H9 (cell line): ENCODE measurements at regions not wholly inside any gene's neighbourhood (a gene's known extent, or its start where the extent isn't known, plus 50 kb on each side); places are given as distances from the start of the nearest gene placed in this dataset.
"Not testable (repeated sequence)": the region's sequence is repeated elsewhere in the genome, so short reads cannot be mapped to it uniquely, and the experiment has no call there.

Source experiments
- DNase-seq: peaks from one replicate; pipeline ENCODE4 v3.0.0-alpha.2; 2017
- H2AFZ ChIP-seq: one replicate; pipeline ENCODE4 v1.6.1; 2013; ENCODE audit warnings: mild to moderate bottlenecking, low read length, control low read depth, moderate library complexity
- H2AK5ac ChIP-seq: 2 replicates; pipeline ENCODE4 v1.6.1; 2013; ENCODE audit warnings: low read length, control low read depth, mixed read lengths; ENCODE audit not compliant: insufficient read length
- H2BK120ac ChIP-seq: one replicate; pipeline ENCODE4 v1.6.1; 2013; ENCODE audit warnings: low read depth, mild to moderate bottlenecking, low read length, control low read depth, inconsistent platforms; ENCODE audit not compliant: poor library complexity, severe bottlenecking
- H2BK12ac ChIP-seq: 2 replicates; pipeline ENCODE4 v1.6.1; 2013; ENCODE audit warnings: low read length, control low read depth, mixed read lengths, low read depth; ENCODE audit not compliant: insufficient read length
- H2BK15ac ChIP-seq: 2 replicates; pipeline ENCODE4 v1.6.1; 2013; ENCODE audit warnings: low read depth, low read length, control low read depth
- H2BK20ac ChIP-seq: one replicate; pipeline ENCODE4 v1.6.1; 2013; ENCODE audit warnings: low read depth, mild to moderate bottlenecking, low read length, control low read depth, inconsistent platforms; ENCODE audit not compliant: poor library complexity, severe bottlenecking
- H2BK5ac ChIP-seq: 2 replicates; pipeline ENCODE4 v1.6.1; 2013; ENCODE audit warnings: low read length, control low read depth, mixed read lengths; ENCODE audit not compliant: insufficient read length
- H3K14ac ChIP-seq: 2 replicates; pipeline ENCODE4 v1.6.1; 2013; ENCODE audit warnings: low read length, control low read depth; ENCODE audit not compliant: insufficient read depth
- H3K18ac ChIP-seq: 2 replicates; pipeline ENCODE4 v1.6.1; 2013; ENCODE audit warnings: low read depth, mild to moderate bottlenecking, mixed read lengths, low read length, control low read depth; ENCODE audit not compliant: insufficient read length
- H3K23ac ChIP-seq: 2 replicates; pipeline ENCODE4 v1.6.1; 2013; ENCODE audit warnings: low read length, control low read depth, mixed read lengths, low read depth; ENCODE audit not compliant: insufficient read length
- H3K23me2 ChIP-seq: 2 replicates; pipeline ENCODE4 v1.6.1; 2013; ENCODE audit warnings: low read depth, mild to moderate bottlenecking, mixed read lengths, low read length, control low read depth; ENCODE audit not compliant: insufficient read length, poor library complexity, severe bottlenecking
- H3K27ac ChIP-seq: 2 replicates; pipeline ENCODE4 v1.5.1; 2013; ENCODE audit warnings: low read length, control low read depth, mixed read lengths, low read depth; ENCODE audit not compliant: insufficient read length
- H3K27me3 ChIP-seq: 2 replicates; pipeline ENCODE4 v1.6.1; 2013; ENCODE audit warnings: low read length, control low read depth, inconsistent platforms; ENCODE audit not compliant: insufficient read depth
- H3K4ac ChIP-seq: 2 replicates; pipeline ENCODE4 v1.6.1; 2013; ENCODE audit warnings: low read depth, mild to moderate bottlenecking, control low read depth, inconsistent platforms, low read length, moderate library complexity
- H3K4me1 ChIP-seq: 2 replicates; pipeline ENCODE4 v1.6.1; 2013; ENCODE audit warnings: low read length, control low read depth, inconsistent platforms; ENCODE audit not compliant: insufficient read depth
- H3K4me2 ChIP-seq: 2 replicates; pipeline ENCODE4 v1.6.1; 2013; ENCODE audit warnings: low read length, control low read depth, mixed read lengths; ENCODE audit not compliant: insufficient read length, insufficient read depth
- H3K56ac ChIP-seq: 2 replicates; pipeline ENCODE4 v1.6.1; 2013; ENCODE audit warnings: low read depth, mild to moderate bottlenecking, mixed read lengths, low read length, control low read depth; ENCODE audit not compliant: insufficient read length
- H3K79me1 ChIP-seq: 2 replicates; pipeline ENCODE4 v1.6.1; 2013; ENCODE audit warnings: low read depth, mild to moderate bottlenecking, moderate library complexity, low read length, control low read depth, inconsistent platforms; ENCODE audit not compliant: insufficient read depth, poor library complexity, severe bottlenecking
- H3K79me2 ChIP-seq: 2 replicates; pipeline ENCODE4 v1.6.1; 2013; ENCODE audit warnings: low read length, control low read depth, inconsistent platforms; ENCODE audit not compliant: insufficient read depth
- H3K9ac ChIP-seq: 2 replicates; pipeline ENCODE4 v1.6.1; 2013; ENCODE audit warnings: low read length, control low read depth, mixed read lengths; ENCODE audit not compliant: insufficient read length; ENCODE audit errors: extremely low read depth
- H3K9me3 ChIP-seq: one replicate; pipeline ENCODE4 v1.6.1; 2013; ENCODE audit warnings: low read depth, low read length, inconsistent platforms; ENCODE audit not compliant: control insufficient read depth
- H3T11ph ChIP-seq: one replicate; pipeline ENCODE4 v1.6.1; 2013; ENCODE audit warnings: mild to moderate bottlenecking, low read length, control low read depth, inconsistent platforms
- H4K20me1 ChIP-seq: one replicate; pipeline ENCODE4 v1.6.1; 2013; ENCODE audit not compliant: control insufficient read depth, insufficient read length, insufficient read depth
- H4K5ac ChIP-seq: 2 replicates; pipeline ENCODE4 v1.6.1; 2013; ENCODE audit warnings: low read depth, mild to moderate bottlenecking, mixed read lengths, low read length, control low read depth; ENCODE audit not compliant: insufficient read length
- H4K8ac ChIP-seq: replicated peaks from 2 replicates; pipeline ENCODE4 v1.6.1; 2013; ENCODE audit warnings: low read length, control low read depth, mixed read lengths, low read depth; ENCODE audit not compliant: insufficient read length
- H4K91ac ChIP-seq: 2 replicates; pipeline ENCODE4 v1.6.1; 2013; ENCODE audit warnings: low read depth, mild to moderate bottlenecking, moderate library complexity, mixed read lengths, low read length, control low read depth; ENCODE audit not compliant: insufficient read length
- H3K27ac Mint-ChIP-seq, 3 experiments: 2 replicates in 2 of 3; 3 replicates in 1 of 3; pipeline ENCODE4 v1.8.0; 2020 to 2021; ENCODE audit warnings: mixed read lengths in 3 of 3, mild to moderate bottlenecking in 1 of 3, moderate library complexity in 1 of 3
- H3K27me3 Mint-ChIP-seq: 2 replicates; pipeline ENCODE4 v1.8.0; 2021; ENCODE audit warnings: low read depth, mild to moderate bottlenecking, moderate library complexity, mixed read lengths
- H3K36me3 Mint-ChIP-seq, 3 experiments: 2 replicates in 2 of 3; 3 replicates in 1 of 3; pipeline ENCODE4 v1.8.0; 2020 to 2021; ENCODE audit warnings: low read depth in 3 of 3, mixed read lengths in 3 of 3; ENCODE audit not compliant: insufficient read depth in 1 of 3
- H3K4me1 Mint-ChIP-seq, 2 experiments: 2 replicates each; pipeline ENCODE4 v1.8.0; 2020; ENCODE audit warnings: mixed read lengths in 2 of 2
- H3K4me3 Mint-ChIP-seq, 2 experiments: 2 replicates in 1 of 2; 3 replicates in 1 of 2; pipeline ENCODE4 v1.8.0; 2020 to 2021; ENCODE audit warnings: mild to moderate bottlenecking in 2 of 2, mixed read lengths in 2 of 2, moderate library complexity in 1 of 2
- H3K9me3 Mint-ChIP-seq, 2 experiments: 2 replicates in 1 of 2; 3 replicates in 1 of 2; pipeline ENCODE4 v1.8.0; 2020; ENCODE audit warnings: mild to moderate bottlenecking in 2 of 2, mixed read lengths in 2 of 2, moderate library complexity in 1 of 2
- WGBS: extraction: QIAGEN DNeasy Blood & Tissue Kit; methylation state at CpG from one replicate; pipeline ENCODE4 v1.1.7; 2013; ENCODE audit warnings: missing lambda C conversion rate, low lambda C conversion rate, mixed read lengths; ENCODE audit not compliant: insufficient read length; ENCODE audit errors: extremely low coverage; 5-methylcytosine and 5-hydroxymethylcytosine counted together
- TF ChIP-seq, protein P1 (sequence below): fragments of 200-600 bp; sonication (generic); conservative IDR thresholded peaks from 3 replicates; pipeline ENCODE4 v1.8.0; 2021; ENCODE audit warnings: antibody characterized with exemption, mild to moderate bottlenecking

DNA sequence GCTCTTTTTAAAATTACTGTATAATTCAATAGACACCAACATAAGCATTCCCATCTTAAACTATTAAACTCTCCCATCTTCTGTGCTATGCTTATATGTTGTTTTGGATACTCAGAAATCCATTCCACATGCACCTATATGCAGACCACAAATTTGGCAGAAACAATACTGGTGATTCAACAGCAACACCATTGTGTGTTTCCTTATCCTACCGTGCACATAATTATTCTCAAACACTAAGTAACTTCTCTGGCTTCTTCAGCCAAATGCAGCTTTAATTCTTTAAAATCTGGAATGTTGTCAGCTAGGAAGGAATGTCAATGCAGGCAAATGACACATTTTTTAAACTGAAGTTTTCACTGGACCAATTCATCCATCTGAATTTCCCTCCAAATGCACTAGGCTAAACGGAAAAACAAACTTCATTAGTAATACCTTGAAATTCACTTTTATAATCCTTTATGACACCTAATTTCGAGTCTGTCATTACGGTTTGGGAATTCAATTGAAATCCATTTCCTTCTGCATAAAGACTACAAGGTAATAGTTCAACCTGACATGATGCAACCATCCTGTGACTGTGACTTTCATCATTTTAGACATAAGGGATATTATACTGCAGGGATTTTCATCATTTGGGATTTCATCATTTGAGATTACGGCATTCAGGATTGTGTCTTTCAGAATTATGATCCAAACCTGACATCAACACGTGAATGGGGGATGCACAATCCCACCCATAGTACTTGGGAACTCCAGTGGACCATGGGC lies 308.5 kb downstream of the LTN1 start:
- no peaks in the 10 kb centered on the region for H3K23me2 ChIP-seq
- H3K79me2 ChIP-seq = no peaks in the 10 kb centered on the region
- no peaks in the 10 kb centered on the region for H3K36me3 Mint-ChIP-seq
- no peak overlapping the region for H3K4ac ChIP-seq
- no peak overlapping the region for H3K56ac ChIP-seq
- no peak overlapping the region for H3K4me2 ChIP-seq
- H2BK12ac ChIP-seq = no peak overlapping the region
- no peak overlapping the region for H2AFZ ChIP-seq
- H3K9ac ChIP-seq = no peak overlapping the region
- TF ChIP-seq, protein P1, sequence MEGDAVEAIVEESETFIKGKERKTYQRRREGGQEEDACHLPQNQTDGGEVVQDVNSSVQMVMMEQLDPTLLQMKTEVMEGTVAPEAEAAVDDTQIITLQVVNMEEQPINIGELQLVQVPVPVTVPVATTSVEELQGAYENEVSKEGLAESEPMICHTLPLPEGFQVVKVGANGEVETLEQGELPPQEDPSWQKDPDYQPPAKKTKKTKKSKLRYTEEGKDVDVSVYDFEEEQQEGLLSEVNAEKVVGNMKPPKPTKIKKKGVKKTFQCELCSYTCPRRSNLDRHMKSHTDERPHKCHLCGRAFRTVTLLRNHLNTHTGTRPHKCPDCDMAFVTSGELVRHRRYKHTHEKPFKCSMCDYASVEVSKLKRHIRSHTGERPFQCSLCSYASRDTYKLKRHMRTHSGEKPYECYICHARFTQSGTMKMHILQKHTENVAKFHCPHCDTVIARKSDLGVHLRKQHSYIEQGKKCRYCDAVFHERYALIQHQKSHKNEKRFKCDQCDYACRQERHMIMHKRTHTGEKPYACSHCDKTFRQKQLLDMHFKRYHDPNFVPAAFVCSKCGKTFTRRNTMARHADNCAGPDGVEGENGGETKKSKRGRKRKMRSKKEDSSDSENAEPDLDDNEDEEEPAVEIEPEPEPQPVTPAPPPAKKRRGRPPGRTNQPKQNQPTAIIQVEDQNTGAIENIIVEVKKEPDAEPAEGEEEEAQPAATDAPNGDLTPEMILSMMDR = no peak
- H3K18ac ChIP-seq = no peak overlapping the region
- no peaks in the 10 kb centered on the region for H3K27me3 ChIP-seq
- no peaks in the 10 kb centered on the region for H3K4me1 ChIP-seq
- no peaks in the 10 kb centered on the region for H3K4me1 Mint-ChIP-seq
- no peak overlapping the region for H2BK20ac ChIP-seq
- no CpG with 5 or more reads among the region's 6 CpGs for WGBS
- H2BK5ac ChIP-seq = no peak overlapping the region
- H3K4me3 Mint-ChIP-seq = no peak overlapping the region
- no peak overlapping the region for H2BK15ac ChIP-seq
- no peak overlapping the region for H4K5ac ChIP-seq
- no peak overlapping the region for H4K91ac ChIP-seq
- H3K27ac Mint-ChIP-seq = no peak overlapping the region
- DNase-seq = no peak
- H3K14ac ChIP-seq = no peak overlapping the region
- no peak overlapping the region for H2BK120ac ChIP-seq
- no peaks in the 10 kb centered on the region for H4K20me1 ChIP-seq
- H2AK5ac ChIP-seq = no peak overlapping the region
- no peaks in the 10 kb centered on the region for H3K79me1 ChIP-seq
- H3K27me3 Mint-ChIP-seq = no peaks in the 10 kb centered on the region
- H3K9me3 Mint-ChIP-seq = no peaks in the 10 kb centered on the region
- no peak overlapping the region for H3K23ac ChIP-seq
- H4K8ac ChIP-seq = no peak overlapping the region
- H3K9me3 ChIP-seq = no peaks in the 10 kb centered on the region
- no peak overlapping the region for H3T11ph ChIP-seq
- no peak overlapping the region for H3K27ac ChIP-seq

DNA sequence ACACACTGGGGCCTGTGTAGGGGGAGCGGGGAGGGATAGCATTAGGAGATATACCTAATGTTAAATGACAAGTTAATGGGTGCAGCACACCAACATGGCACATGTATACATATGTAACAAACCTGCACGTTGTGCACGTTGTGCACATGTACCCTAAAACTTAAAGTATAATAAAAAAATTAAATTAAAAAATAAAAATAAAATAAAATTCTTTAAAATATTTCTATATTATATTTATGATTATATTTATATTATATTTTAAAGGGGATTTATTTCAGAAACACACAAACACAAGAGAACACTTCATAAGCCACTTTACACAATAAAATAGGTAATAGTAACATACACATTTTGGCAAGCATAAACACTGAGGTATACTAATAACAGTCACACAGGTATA lies 309.8 kb downstream of the LTN1 start:
- not testable (repeated sequence) for H3K4me1 Mint-ChIP-seq

More for the DNA sequence above, 309.8 kb downstream of the LTN1 start:
- not testable (repeated sequence) for H2BK20ac ChIP-seq, H3K27ac ChIP-seq, H2BK120ac ChIP-seq, H3K9me3 Mint-ChIP-seq, H2BK15ac ChIP-seq, H3K23ac ChIP-seq, H3K36me3 Mint-ChIP-seq, H3K79me1 ChIP-seq, H3T11ph ChIP-seq, H3K18ac ChIP-seq, H3K27me3 Mint-ChIP-seq, H2BK5ac ChIP-seq, H3K27me3 ChIP-seq, H4K5ac ChIP-seq, H2BK12ac ChIP-seq, H3K9ac ChIP-seq, H3K23me2 ChIP-seq, H3K4ac ChIP-seq, H3K14ac ChIP-seq, H4K20me1 ChIP-seq, H4K91ac ChIP-seq, H3K4me3 Mint-ChIP-seq, H3K79me2 ChIP-seq, H3K4me1 ChIP-seq, H3K27ac Mint-ChIP-seq, H3K9me3 ChIP-seq, H4K8ac ChIP-seq, H2AFZ ChIP-seq, H2AK5ac ChIP-seq, DNase-seq, H3K56ac ChIP-seq, H3K4me2 ChIP-seq
- WGBS = no CpG with 5 or more reads among the region's 3 CpGs
